GM19043 (cell line): ENCODE measurements at regions not wholly inside any gene's neighbourhood (a gene's known extent, or its start where the extent isn't known, plus 50 kb on each side); places are given as distances from the start of the nearest gene placed in this dataset.
"Not testable (repeated sequence)": the region's sequence is repeated elsewhere in the genome, so short reads cannot be mapped to it uniquely, and the experiment has no call there.

ENCODE experiments used
- ATAC-seq: cut with Tn5 transposase; IDR thresholded peaks from one replicate; pipeline ENCODE4 v1.9.1; 2021; ENCODE audit warnings: low read depth; ENCODE audit not compliant: unreplicated experiment

DNA sequence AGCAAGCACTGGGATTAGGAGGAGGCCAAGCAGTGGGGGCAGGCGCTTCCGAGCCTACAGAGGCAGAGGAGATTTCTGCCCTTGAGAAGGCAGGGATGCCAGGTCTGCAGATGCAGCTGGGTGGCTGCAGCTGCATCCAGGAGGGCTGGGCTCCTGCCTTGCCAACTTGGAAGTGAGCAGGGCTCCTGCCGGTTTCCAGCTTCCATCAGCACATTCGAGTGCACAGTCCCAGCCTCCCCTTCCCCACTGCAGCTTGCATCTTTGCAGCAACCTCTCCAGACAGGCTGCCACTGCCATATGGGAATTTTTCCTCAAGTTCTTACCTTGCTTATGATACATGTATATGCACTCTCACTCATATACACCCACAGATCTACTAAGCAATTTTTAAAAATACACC is 1234.3 kb upstream of the B3GALT2 start:
- no peak for ATAC-seq

DNA sequence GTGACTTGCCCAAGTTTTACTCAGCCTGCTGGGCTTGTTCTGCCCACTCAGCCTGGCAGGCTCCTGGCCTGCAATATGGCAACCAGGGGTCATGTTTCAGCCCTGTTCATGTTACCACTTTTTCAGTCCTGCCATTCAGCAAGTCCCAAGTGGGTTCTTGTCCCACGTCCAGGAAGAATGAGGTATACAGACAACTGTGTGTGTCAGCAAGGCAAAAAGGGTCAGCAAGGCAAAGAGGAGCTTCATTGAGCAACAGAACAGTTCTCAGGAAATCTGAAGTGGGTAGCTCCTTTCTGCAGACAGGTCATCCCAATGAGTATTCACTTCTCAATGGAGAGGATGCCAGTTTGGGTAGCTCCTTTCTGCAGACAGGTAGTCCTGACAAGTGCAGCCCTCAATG is 1233.3 kb upstream of the B3GALT2 start:
- no peak for ATAC-seq

DNA sequence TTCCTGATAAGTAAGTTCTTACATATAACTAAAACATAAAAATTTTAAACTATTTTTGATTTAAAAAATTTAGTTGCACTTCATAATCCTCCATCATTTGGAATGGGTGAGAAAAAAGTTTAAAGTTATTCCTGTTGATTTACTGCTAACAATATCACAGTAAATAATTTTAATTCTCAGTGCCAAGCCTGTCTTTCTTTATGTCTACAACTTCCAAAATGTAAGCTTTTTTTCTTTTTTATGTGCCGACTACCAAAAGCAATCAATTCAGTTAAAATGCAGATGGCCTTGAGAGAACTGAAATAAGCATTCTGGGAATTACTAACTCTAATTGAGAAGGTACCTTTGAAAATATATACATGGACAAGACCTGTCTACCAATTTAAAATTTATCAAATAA is 1224.3 kb upstream of the B3GALT2 start:
- no peak for ATAC-seq

DNA sequence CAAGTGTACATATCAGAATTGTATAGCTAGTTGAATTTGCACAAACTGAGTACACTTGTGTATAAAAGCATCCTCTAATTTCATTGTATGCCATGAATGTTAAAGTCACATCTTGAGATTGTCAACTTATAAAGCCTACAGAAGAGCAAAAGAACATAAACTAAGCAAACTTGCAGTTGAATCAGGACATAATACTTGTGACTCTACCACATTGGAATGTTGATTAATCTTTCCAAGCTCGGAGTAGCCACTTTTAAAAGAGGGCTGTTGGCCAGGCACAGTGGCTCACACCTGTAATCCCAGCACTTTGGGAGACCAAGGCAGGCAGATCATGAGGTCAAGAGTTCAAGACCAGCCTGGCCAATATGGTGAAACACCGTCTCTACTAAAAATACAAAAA is 1220.8 kb upstream of the B3GALT2 start:
- ATAC-seq = not testable (repeated sequence)

DNA sequence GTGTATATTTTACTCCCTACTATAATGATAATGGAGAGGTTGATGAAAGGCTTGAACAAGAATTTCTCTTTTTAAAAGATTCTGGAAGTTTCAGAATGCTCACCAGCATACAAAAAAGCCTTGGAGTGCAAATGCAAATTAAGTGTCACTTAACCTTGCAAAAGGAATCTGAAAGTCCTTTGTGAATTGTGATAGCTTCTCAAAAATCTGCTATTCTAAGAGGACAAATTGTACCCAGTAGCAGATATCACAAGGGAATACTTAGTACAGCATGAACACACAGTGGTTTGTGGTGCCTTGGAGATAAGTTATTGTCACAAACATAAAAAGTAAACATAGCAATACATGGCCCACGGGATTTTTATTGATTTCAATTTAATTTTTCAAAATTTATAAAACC is 1208.3 kb upstream of the B3GALT2 start:
- no peak for ATAC-seq

DNA sequence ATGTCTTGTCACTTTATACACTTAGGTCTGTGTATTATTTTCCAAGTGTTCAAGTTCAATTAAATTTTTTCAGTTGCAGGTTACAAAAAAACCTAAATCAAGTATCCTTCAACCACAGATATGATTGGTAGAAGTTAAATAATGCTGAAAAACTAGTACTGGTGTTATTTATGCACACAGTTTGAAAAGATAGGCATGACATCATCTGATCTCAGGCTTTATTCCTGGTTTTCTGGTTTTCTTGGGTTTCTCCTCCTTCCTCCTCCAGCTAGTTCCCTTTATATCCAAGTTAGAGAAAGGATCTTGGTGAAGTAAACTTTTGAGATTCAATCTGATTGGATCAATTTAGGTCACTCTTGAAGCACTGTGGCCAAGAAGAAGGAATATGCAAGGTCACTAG is 1201.1 kb upstream of the B3GALT2 start:
- no peak for ATAC-seq

DNA sequence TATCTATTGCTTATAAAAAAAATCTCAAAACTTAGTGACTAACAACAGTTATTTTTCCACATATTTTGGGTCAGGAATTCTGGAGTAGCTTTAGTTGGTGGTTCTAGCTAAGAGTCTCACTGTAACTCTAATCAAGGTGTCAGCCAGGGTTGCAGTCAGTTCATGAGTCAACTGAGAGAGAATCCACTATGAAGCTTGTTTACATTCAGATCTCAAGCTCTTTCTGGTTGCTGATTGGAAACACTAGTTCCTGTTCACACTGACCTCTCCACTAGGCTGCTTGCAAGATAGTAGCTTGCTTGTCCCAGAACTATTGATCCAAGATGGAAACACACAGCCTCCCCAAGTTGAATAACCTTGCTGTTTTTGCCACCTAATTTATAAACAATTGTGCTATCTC is 1192.1 kb upstream of the B3GALT2 start:
- no peak for ATAC-seq

DNA sequence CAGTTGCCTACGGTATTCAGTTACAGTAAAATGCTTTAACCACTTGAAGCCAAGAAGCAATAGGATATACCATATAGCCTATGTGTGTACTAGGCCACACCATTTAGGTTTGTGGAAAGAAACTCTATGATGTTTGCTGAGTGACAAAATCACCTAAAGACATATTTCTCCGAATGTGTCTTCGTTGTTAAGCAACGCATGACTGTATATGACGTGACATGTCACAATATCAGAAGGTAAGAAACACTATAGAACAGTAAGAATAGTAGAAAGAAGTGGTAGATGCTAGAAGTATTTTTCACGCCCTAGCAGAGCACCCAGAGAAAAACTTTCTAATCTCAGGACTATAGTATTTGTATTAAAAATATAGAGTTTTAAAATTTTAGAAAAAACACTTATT is 1188.2 kb upstream of the B3GALT2 start:
- ATAC-seq = no peak

DNA sequence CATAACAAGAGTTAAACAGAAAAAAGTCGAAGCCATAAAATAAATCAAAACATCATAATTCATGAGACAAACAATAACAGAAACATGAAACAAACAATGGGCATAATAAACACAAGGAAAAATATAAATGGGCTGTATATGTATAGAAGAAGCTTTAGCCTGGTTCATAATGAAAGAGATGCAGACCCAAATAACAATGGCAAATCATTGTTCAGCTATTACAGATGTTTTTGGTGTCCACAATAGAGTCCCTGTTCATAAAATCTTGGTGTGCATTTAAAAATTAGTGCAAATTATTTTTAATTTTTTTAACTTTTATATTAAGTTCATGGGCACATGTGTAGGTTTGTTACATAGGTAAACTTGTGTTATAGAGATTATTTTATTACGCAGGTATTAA is 1185.9 kb upstream of the B3GALT2 start:
- ATAC-seq = no peak

DNA sequence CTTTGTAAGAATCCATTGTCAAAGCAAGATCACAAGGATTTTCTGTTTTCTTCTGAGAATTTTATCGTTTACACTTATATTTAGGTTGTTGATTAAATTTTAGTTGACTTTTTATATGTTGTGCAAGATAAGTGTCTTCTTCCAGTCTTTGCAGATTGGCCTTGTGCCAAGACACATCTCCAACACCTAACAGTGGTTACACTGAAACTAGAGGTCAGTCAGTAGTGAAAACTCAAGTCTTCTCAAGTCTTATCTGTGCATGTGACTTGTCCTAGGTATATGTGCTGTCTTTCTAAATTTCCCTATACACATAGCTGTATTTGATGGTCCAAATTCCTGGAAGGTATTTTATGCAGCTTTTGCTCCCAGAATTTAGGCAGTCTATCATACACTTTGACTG is 1183.2 kb upstream of the B3GALT2 start:
- no peak for ATAC-seq

DNA sequence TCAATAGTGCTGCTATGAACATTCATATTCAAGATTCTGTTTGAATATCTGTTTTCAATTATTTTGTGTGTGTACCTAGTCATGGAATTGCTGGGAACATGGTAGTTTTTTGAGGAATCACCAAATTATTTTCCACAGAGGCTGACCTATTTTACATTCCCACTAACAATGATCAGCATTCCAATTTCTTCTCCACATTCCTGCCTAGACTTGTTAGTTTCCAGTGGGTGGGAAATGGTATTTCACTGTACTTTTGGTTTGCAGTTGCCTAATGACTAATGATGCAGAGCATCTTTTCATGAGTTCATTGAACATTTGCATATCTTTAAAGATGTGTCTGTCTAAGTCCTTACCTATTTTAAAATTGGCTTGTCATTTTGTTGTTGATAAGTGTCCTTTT is 1182.6 kb upstream of the B3GALT2 start:
- ATAC-seq = no peak

DNA sequence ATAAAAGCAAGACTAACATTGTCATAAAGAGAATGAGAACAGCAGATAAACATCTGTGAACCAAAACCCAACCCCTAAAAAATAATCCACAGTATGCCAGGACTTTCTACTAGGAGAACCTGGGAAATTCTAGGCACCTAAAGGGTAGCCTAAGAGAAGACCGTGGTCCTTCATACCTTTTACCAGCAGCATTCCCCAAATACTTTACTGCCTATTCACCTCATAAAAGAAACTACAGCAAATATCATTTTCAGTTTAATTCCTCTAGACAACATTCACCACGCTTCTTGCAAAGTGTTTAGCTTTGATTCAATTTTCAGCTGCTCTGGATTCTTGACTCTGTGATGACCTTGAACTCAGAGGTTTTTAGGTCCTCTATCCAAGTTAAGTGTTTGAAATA is 1180.7 kb upstream of the B3GALT2 start:
- ATAC-seq = no peak

DNA sequence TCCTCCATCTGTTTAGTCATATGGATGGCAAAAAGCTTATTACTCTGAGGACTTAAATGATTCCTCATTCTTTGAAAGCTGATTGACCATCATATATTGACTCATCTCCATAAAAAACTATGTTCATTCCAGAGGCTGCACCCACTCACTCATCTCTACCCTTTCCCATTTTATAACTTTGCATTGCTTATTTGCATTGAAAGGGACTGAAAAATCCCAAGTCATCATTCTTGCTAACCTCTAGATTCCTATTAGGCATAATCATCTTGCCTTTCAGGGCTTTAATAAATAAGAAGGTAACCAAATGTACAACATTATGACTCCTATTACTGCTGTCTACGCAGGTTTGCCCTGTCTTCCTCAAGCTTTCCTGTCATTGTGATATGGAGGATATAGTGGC is 1180.3 kb upstream of the B3GALT2 start:
- ATAC-seq = no peak

DNA sequence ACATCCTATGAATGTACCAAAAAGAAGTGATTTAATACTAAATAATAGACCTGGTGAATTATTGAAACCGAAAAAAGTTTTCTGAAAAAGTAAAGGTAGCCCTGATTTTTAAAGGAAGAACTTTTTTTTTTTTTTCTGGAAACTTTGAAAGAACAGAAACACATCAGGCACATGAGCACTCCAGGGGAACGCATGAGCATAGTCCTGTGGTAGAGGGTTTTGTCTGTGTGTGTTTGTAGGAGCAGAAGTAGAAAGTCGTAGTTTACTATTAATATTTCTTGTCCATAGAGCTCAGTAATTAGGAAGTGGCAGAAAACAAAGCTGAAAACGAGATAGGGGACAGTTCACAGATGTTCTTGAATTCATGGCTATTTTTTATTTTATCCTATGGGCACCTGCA is 1175.9 kb upstream of the B3GALT2 start:
- no peak for ATAC-seq

DNA sequence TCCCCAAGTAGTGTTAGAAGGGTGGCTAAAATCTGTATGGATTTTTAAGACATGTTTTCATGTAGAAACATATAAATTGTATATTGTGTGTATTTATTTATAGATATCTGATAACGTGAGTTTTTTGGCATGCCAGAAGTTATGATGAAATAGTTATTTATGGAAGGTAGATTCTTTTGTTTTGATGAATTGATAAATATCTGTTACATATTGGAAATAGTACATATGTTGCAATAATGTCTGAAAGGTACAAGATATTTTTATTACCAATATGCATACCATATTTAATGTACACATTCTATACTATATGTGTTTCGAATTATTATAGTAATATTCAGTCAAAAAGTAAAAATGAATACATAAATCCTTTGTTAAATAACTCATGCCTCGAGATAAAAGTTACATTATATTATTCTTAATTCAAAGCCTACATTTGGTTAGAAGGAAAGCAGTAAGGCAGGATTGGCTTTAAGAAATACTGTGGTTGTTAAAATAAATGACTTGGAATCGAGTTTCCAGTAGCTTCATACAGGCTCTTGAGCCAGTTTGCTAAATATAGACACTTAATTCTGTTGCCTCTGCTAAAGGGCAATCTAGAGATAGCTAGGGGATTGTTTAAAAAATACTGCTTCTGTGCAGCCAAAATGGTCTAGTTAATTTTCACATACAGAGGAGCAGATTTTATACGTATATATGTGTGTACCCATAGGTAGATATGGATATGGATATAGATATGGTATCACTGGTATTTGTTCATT is 1175.1 kb upstream of the B3GALT2 start:
- ATAC-seq = no peak

DNA sequence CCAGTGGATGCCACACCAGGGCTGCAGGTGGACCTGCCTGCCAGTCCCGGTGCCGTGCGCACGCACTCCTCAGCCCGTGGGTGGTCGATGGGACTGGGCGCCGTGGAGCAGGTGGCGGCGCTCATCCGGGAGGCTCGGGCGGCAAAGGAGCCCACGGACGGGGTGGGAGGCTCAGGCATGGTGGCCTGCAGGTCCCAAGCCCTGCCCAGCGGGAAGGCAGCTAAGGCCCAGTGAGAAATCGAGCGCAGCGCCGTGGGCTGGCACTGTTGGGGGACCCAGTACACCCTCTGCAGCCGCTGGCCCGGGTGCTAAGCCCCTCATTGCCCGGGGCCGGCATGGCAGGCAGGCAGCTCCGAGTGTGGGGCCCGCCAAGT is 1171.8 kb upstream of the B3GALT2 start:
- no peak for ATAC-seq

DNA sequence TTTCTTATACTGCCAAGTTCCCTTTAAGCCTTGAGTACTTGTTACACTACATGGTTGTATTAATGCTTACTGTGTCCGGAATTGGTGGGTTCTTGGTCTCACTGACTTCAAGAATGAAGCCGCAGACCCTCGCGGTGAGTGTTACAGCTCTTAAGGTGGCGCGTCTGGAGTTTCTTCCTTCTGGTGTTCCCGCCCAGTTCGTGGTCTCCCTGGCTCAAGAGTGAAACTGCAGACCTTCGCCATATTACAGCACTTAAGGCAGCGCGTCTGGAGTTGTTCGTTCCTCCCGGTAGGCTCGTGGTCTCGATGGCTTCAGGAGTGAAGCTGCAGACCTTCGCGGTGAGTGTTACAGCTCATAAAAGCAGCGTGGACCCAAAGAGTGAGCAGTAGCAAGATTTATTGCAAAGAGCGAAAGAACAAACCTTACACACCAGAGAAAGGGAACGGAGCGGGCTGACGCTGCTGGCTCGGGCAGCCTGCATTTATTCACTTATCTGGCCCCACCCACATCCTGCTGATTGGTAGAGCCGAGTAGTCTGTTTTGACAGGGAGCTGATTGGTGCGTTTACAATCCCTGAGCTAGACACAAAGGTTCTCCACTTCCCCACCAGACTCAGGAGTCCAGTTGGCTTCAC is 1171.3 kb upstream of the B3GALT2 start:
- ATAC-seq = not testable (repeated sequence)

DNA sequence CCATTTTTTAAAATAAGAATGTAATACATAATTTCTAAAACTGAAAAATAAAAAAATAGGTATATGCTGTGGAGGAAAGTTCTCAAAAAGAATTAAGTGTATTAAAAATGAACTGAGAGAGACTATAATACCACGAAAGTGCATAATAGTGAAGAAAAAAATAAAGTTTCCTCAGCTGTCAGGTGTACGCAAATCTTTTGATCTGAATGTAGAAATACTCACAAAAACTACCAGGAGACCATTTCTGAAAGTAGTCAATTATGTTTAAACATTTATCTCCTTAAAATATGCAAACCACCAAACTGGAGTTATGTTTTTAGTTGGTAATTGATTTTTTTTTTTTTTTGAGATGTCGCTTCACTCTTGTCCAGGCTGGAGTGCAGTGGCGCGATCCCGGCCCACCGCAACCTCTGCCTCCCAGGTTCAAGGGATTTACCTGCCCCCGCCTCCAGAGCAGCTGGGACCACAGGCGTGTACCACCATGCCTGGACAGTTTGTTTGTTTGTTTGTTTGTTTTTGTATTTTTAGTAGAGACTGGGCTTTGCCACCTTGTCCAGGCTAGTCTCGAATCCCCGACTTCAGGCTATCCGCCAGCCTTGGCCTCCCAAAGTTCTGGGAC is 1169.2 kb upstream of the B3GALT2 start:
- no peak for ATAC-seq

DNA sequence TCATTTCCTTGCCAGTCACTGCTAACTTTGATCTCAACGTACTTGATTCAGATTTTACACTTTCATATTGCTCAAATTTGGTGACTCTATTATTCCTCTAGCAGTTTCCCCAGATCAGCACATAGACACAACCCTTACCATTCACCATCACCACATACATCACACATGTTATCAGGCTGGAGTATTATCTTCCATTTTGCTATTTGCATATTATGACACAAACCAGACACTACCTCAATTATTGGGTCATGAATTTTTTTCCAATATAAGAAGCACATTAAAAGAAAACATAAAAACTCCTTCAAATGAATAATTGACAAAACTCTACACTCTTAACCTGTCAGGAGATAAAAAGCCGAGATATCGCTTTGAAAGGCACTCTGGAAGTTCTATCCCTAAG is 1166.7 kb upstream of the B3GALT2 start:
- no peak for ATAC-seq

DNA sequence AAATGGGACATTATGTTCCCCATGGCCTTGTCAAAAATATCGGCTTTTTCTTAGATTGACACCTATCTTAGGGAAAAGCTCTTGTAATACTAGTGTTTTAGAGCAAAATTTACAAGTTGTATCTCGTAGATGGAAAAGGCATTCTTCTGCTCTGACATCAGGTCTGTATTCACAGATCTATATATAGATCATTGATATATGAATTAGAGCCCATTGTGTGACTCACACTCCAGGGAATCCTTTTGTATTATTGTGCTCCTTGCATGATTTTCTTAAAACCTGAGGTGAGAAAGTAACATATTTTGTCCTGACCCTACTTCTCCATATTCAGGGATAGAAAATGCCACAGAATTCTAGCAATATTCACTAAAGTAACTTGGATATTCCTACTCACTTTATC is 1160.8 kb upstream of the B3GALT2 start:
- ATAC-seq = no peak

DNA sequence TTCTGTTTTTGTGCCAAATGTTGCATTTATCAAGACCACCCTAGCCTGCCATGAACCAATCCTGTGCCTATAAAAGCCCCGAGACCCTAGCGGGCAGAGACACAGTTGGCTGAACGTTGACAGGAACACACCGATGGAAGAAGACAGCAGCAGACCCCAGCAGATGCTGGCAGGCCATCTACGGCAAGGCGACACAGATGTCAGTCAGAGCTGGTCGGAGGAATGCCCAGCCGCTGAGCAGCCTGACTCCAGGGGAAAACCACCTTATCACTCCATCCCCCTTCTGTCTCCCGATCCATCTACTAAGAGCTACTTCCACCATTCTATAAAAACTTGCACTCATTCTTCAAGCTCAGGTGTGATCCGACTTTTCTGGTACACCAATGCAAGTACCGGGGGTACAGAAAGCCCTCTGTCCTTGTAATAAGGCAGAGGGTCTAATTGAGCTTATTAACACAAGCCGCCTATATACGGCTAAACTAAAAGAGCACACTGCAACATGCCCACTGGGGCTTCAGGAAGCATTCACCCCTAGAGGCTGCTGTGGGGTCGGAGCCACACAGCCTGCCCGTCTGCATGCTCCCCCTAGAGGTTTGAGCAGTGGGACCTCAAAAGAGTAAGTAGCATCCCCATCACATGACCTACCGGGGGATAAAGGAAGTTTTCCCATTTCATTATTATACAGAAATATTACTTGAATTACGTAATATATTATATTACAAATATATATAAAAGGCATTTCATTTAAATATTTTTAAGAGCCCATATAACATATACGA is 1156.3 kb upstream of the B3GALT2 start:
- no peak for ATAC-seq
